Left lung (tissue), 4 donors: ENCODE measurements at regions not wholly inside any gene's neighbourhood (a gene's known extent, or its start where the extent isn't known, plus 50 kb on each side); places are given as distances from the start of the nearest gene placed in this dataset.
"Not testable (repeated sequence)": the region's sequence is repeated elsewhere in the genome, so short reads cannot be mapped to it uniquely, and the experiment has no call there.

Experiments used
- ATAC-seq: fragments of 200-7000 bp; cut with Tn5 transposase; one replicate; pipeline ENCODE4 v1.9.1; 2020; ENCODE audit warnings: moderate library complexity
- DNase-seq, 4 donors: peaks; one replicate each; pipeline ENCODE4 v3.0.0-alpha.2; 2013 to 2020
- H3K27ac ChIP-seq, 2 donors: fragments of 200-600 bp; sonication (generic) in 1 of 2; one replicate each; pipeline versions ENCODE4 v1.5.0 to v1.8.0; 2020 to 2021
- H3K27me3 ChIP-seq, 2 donors: fragments of 200-600 bp; sonication (generic) in 1 of 2; one replicate each; pipeline versions ENCODE4 v1.5.0 to v1.8.0; 2020 to 2021
- H3K36me3 ChIP-seq, 2 donors: fragments of 200-600 bp; sonication (generic) in 1 of 2; one replicate each; pipeline versions ENCODE4 v1.5.0 to v1.8.0; 2020 to 2021
- H3K4me1 ChIP-seq, 2 donors: fragments of 200-600 bp; one replicate each; pipeline ENCODE4 v1.8.0; 2021
- H3K4me3 ChIP-seq, 2 donors: fragments of 200-600 bp; sonication (generic) in 1 of 2; one replicate each; pipeline versions ENCODE4 v1.5.0 to v1.8.0; 2020 to 2021; ENCODE audit warnings: mild to moderate bottlenecking in 1 of 2
- H3K9me3 ChIP-seq, 2 donors: fragments of 200-600 bp; sonication (generic) in 1 of 2; one replicate each; pipeline versions ENCODE4 v1.5.0 to v1.8.0; 2020 to 2021
- CTCF ChIP-seq, 2 donors: fragments of 200-600 bp; sonication (generic) in 1 of 2; IDR thresholded peaks; one replicate each; pipeline versions ENCODE4 v1.5.0 to v1.8.0; 2021; ENCODE audit warnings: antibody characterized with exemption in 2 of 2
- intact Hi-C, 2 donors: fragments of 100-400 bp; cut with DNase I; formaldehyde crosslinking; loops; one replicate each; pipeline versions ENCODE4 v1.11.2 to v1.14.2; 2022
- donor health status: DM: no; HTN: yes; CAD: no.
- donor health status: DM: no; HTN: no; CAD: no.

- no peak for TF ChIP-seq CTCF (IDR thresholded peaks at IDR 0.05)
- Histone ChIP-seq H3K4me3 (no peak overlapping the region), H3K27ac (no peak overlapping the region), H3K36me3 (no peaks in the 10 kb centered on the region), H3K27me3 (no peaks in the 10 kb centered on the region), H3K4me1 (no peaks in the 10 kb centered on the region), H3K9me3 (no peaks in the 10 kb centered on the region)
- intact Hi-C loops = no loop called here
- ATAC-seq (no peak), DNase-seq (no peak)
These were observed 366.3 kb upstream of the FAR2 start for GRCh38 chr12:28782812-28783211.

- no peak overlapping the region for H3K4me3 ChIP-seq
- intact Hi-C loops = no loop called here
- no peak overlapping the region for H3K27ac ChIP-seq
- TF ChIP-seq CTCF (IDR thresholded peaks at IDR 0.05) = no peak
- H3K36me3 ChIP-seq = no peaks in the 10 kb centered on the region
- H3K4me1 ChIP-seq = no peaks in the 10 kb centered on the region
- no peaks in the 10 kb centered on the region for H3K9me3 ChIP-seq
- DNase-seq = no peak
- H3K27me3 ChIP-seq = no peaks in the 10 kb centered on the region
- ATAC-seq = no peak
These were observed 361.9 kb upstream of the FAR2 start for GRCh38 chr12:28787151-28787550.

- H3K9me3 ChIP-seq, H3K27ac ChIP-seq, H3K27me3 ChIP-seq, ATAC-seq, H3K4me3 ChIP-seq, H3K36me3 ChIP-seq, intact Hi-C loops, H3K4me1 ChIP-seq, DNase-seq: not testable (repeated sequence)
These were observed 360.8 kb upstream of the FAR2 start for GRCh38 chr12:28788256-28788655.

- H3K27me3 ChIP-seq = no peaks in the 10 kb centered on the region
- no peak overlapping the region for H3K27ac ChIP-seq
- no peak overlapping the region for H3K4me3 ChIP-seq
- DNase-seq (peak in 2 of 4 donors; percentile 18), ATAC-seq (no peak)
- H3K9me3 ChIP-seq = no peaks in the 10 kb centered on the region
- TF ChIP-seq CTCF (IDR thresholded peaks at IDR 0.05) = no peak
- H3K36me3 ChIP-seq = no peaks in the 10 kb centered on the region
- intact Hi-C loops = no loop called here
- H3K4me1 ChIP-seq = no peaks in the 10 kb centered on the region
These were observed 355.4 kb upstream of the FAR2 start for GRCh38 chr12:28793581-28794151.

GRCh38 chr12:28794211-28794610, 354.9 kb upstream of the FAR2 start:
- no peak for ATAC-seq
- DNase-seq = peak in 2 of 4 donors; percentile 10 to 15
- intact Hi-C loops = no loop called here

More at GRCh38 chr12:28794211-28794610, 354.9 kb upstream of the FAR2 start:
- TF ChIP-seq CTCF (IDR thresholded peaks at IDR 0.05) = no peak
- H3K4me1 ChIP-seq = no peaks in the 10 kb centered on the region
- H3K36me3 ChIP-seq = no peaks in the 10 kb centered on the region
- no peak overlapping the region for H3K27ac ChIP-seq
- no peaks in the 10 kb centered on the region for H3K9me3 ChIP-seq
- no peak overlapping the region for H3K4me3 ChIP-seq
- no peaks in the 10 kb centered on the region for H3K27me3 ChIP-seq
